IMR-90 (cell line): ENCODE measurements at regions not wholly inside any gene's neighbourhood (a gene's known extent, or its start where the extent isn't known, plus 50 kb on each side); places are given as distances from the start of the nearest gene placed in this dataset.

ENCODE experiments used
- ATAC-seq: fragments of 200-7000 bp; cut with Tn5 transposase; 2 replicates; pipeline ENCODE4 v1.9.1; 2020; ENCODE audit warnings: low read depth, mild to moderate bottlenecking, moderate library complexity
- BruUV-seq: library from RNA; stranded (reverse); fragments of 400-500 nt; replicated peaks from 2 replicates; lab custom pipeline; 2021; lab: Mats Ljungman, UMichigan
- CTCF ChIA-PET: fragments of 300-600 bp; formaldehyde crosslinking; extraction: SDS; loops from one replicate; lab custom pipeline; 2021; ENCODE audit warnings: antibody characterized with exemption; lab: Yijun Ruan, JAX
- POLR2A ChIA-PET: fragments of 300-600 bp; sonication (Branson Sonifier 250); formaldehyde crosslinking; loops from one replicate; lab custom pipeline; 2022; ENCODE audit warnings: antibody characterized with exemption; ENCODE audit not compliant: unreplicated experiment; lab: Charles Lee
- DNase-seq: peaks from one replicate; pipeline ENCODE4 v3.0.0; 2013
- H2AFZ ChIP-seq: replicated peaks from 2 replicates; pipeline ENCODE3; 2013; ENCODE audit warnings: low read length, mild to moderate bottlenecking; ENCODE audit not compliant: poor library complexity
- H2AK5ac ChIP-seq: 2 replicates; pipeline ENCODE4 v1.6.1; 2013; ENCODE audit warnings: low read depth, low read length, inconsistent platforms
- H2AK9ac ChIP-seq: replicated peaks from 2 replicates; pipeline ENCODE3; 2013; ENCODE audit warnings: mild to moderate bottlenecking, low read depth, low read length, moderate library complexity; ENCODE audit not compliant: poor library complexity
- H2BK120ac ChIP-seq: 2 replicates; pipeline ENCODE4 v1.6.1; 2013; ENCODE audit warnings: low read depth, low read length, inconsistent platforms
- H2BK15ac ChIP-seq: 3 replicates; pipeline ENCODE4 v1.6.1; 2013; ENCODE audit warnings: low read depth, low read length, inconsistent platforms
- H2BK20ac ChIP-seq: 2 replicates; pipeline ENCODE4 v1.6.1; 2013; ENCODE audit warnings: low read depth, mild to moderate bottlenecking, inconsistent platforms, low read length, moderate library complexity
- H2BK5ac ChIP-seq: 2 replicates; pipeline ENCODE4 v1.6.1; 2013; ENCODE audit warnings: mild to moderate bottlenecking, low read depth, low read length, inconsistent platforms; ENCODE audit not compliant: poor library complexity, severe bottlenecking
- H3K14ac ChIP-seq: replicated peaks from 2 replicates; pipeline ENCODE4 v1.6.1; 2013; ENCODE audit warnings: low read depth, low read length, inconsistent platforms
- H3K18ac ChIP-seq: 2 replicates; pipeline ENCODE4 v1.6.1; 2013; ENCODE audit warnings: low read depth, low read length, control low read depth
- H3K23ac ChIP-seq: 2 replicates; pipeline ENCODE4 v1.6.1; 2013; ENCODE audit warnings: low read depth, low read length, inconsistent platforms
- H3K27ac ChIP-seq: 2 replicates; pipeline ENCODE4 v1.5.1; 2013; ENCODE audit warnings: mild to moderate bottlenecking, control low read depth, low read length; ENCODE audit not compliant: insufficient read depth
- H3K27me3 ChIP-seq: 2 replicates; pipeline ENCODE4 v1.6.1; 2013; ENCODE audit warnings: low read length; ENCODE audit not compliant: control insufficient read depth, insufficient read depth
- H3K36me3 ChIP-seq: 2 replicates; pipeline ENCODE4 v1.6.1; 2013; ENCODE audit warnings: low read length, mixed read lengths; ENCODE audit not compliant: control insufficient read depth, insufficient read depth
- H3K4ac ChIP-seq: 2 replicates; pipeline ENCODE4 v1.6.1; 2013; ENCODE audit warnings: low read depth, low read length, inconsistent platforms
- H3K4me1 ChIP-seq: 2 replicates; pipeline ENCODE4 v1.6.1; 2013; ENCODE audit warnings: low read length, mixed read lengths; ENCODE audit not compliant: control insufficient read depth, insufficient read depth
- H3K4me2 ChIP-seq: 2 replicates; pipeline ENCODE4 v1.6.1; 2013; ENCODE audit warnings: low read depth, mild to moderate bottlenecking, control low read depth, low read length, moderate library complexity
- H3K4me3 ChIP-seq: 2 replicates; pipeline ENCODE4 v1.5.1; 2013; ENCODE audit warnings: low read depth, mild to moderate bottlenecking, control low read depth, low read length, moderate library complexity; ENCODE audit not compliant: insufficient read depth
- H3K56ac ChIP-seq: 2 replicates; pipeline ENCODE4 v1.6.1; 2013; ENCODE audit warnings: low read length, inconsistent platforms; ENCODE audit not compliant: insufficient read depth; ENCODE audit errors: extremely low read depth
- H3K79me1 ChIP-seq, 2 experiments: 2 replicates each; pipeline ENCODE4 v1.6.1; 2013; ENCODE audit warnings: low read length in 2 of 2, inconsistent platforms in 1 of 2, low read depth in 1 of 2
- H3K9ac ChIP-seq: 2 replicates; pipeline ENCODE4 v1.6.1; 2013; ENCODE audit warnings: low read depth, low read length, control low read depth
- H3K9me1 ChIP-seq: 2 replicates; pipeline ENCODE4 v1.6.1; 2013; ENCODE audit warnings: low read length, inconsistent platforms; ENCODE audit not compliant: insufficient read depth
- H3K9me3 ChIP-seq: 2 replicates; pipeline ENCODE4 v1.6.1; 2013; ENCODE audit warnings: low read length; ENCODE audit not compliant: control insufficient read depth, insufficient read depth
- H4K20me1 ChIP-seq: 2 replicates; pipeline ENCODE4 v1.6.1; 2013; ENCODE audit warnings: low read length, inconsistent platforms; ENCODE audit not compliant: insufficient read depth
- H4K5ac ChIP-seq: 2 replicates; pipeline ENCODE4 v1.6.1; 2013; ENCODE audit warnings: mild to moderate bottlenecking, low read depth, low read length, control low read depth
- H4K8ac ChIP-seq, 2 experiments: 2 replicates each; pipeline ENCODE4 v1.6.1; 2013; ENCODE audit warnings: low read depth in 2 of 2, low read length in 2 of 2, control low read depth in 1 of 2, inconsistent platforms in 1 of 2
- H4K91ac ChIP-seq: 2 replicates; pipeline ENCODE4 v1.6.1; 2013; ENCODE audit warnings: low read depth, low read length, inconsistent platforms; ENCODE audit not compliant: insufficient read depth
- BHLHE40 ChIP-seq: fragments of 150-350 bp; IDR thresholded peaks from 2 replicates; pipeline ENCODE4 v1.6.1; 2016; ENCODE audit warnings: mild to moderate bottlenecking, low read depth, low read length
- CEBPB ChIP-seq: IDR thresholded peaks from 2 replicates; pipeline ENCODE4 v1.6.1; 2012; ENCODE audit warnings: low read depth, low read length, improper control_type of control experiment
- CHD1 ChIP-seq: IDR thresholded peaks from 2 replicates; pipeline ENCODE4 v1.6.1; 2012; ENCODE audit warnings: low read depth, low read length, improper control_type of control experiment
- FOS ChIP-seq: fragments of 150-350 bp; IDR thresholded peaks from 2 replicates; pipeline ENCODE4 v1.6.1; 2016; ENCODE audit warnings: low read depth, low read length
- MAFK ChIP-seq: IDR thresholded peaks from 2 replicates; pipeline ENCODE4 v1.6.1; 2012; ENCODE audit warnings: low read depth, low read length, improper control_type of control experiment
- MAZ ChIP-seq: IDR thresholded peaks from 2 replicates; pipeline ENCODE4 v1.6.1; 2012; ENCODE audit warnings: low read depth, mild to moderate bottlenecking, low read length, improper control_type of control experiment, moderate library complexity, borderline replicate concordance
- MXI1 ChIP-seq: IDR thresholded peaks from 2 replicates; pipeline ENCODE4 v1.6.1; 2012; ENCODE audit warnings: low read depth, mild to moderate bottlenecking, low read length, moderate library complexity, borderline replicate concordance
- NFE2L2 ChIP-seq: fragments of 150-350 bp; IDR thresholded peaks from 2 replicates; pipeline ENCODE4 v1.6.1; 2016; ENCODE audit warnings: low read depth, mild to moderate bottlenecking, low read length
- POLR2A ChIP-seq: IDR thresholded peaks from 2 replicates; pipeline ENCODE4 v1.6.1; 2012; ENCODE audit warnings: mild to moderate bottlenecking, low read depth, low read length
- RAD21 ChIP-seq: IDR thresholded peaks from 2 replicates; pipeline ENCODE4 v1.6.1; 2012; ENCODE audit warnings: low read length, improper control_type of control experiment
- RCOR1 ChIP-seq: IDR thresholded peaks from 2 replicates; pipeline ENCODE4 v1.6.1; 2012; ENCODE audit warnings: mild to moderate bottlenecking, low read length, improper control_type of control experiment; ENCODE audit not compliant: insufficient replicate concordance
- RFX5 ChIP-seq: IDR thresholded peaks from 2 replicates; pipeline ENCODE4 v1.8.0; 2012; ENCODE audit warnings: low read depth, mild to moderate bottlenecking, low read length, moderate library complexity
- SMC3 ChIP-seq: fragments of 150-350 bp; IDR thresholded peaks from 2 replicates; pipeline ENCODE4 v1.6.1; 2016; ENCODE audit warnings: low read depth, mild to moderate bottlenecking, antibody characterized with exemption, low read length, moderate library complexity
- USF2 ChIP-seq: fragments of 150-350 bp; IDR thresholded peaks from 2 replicates; pipeline ENCODE4 v1.6.1; 2017; ENCODE audit warnings: mild to moderate bottlenecking, antibody characterized with exemption, low read length, low read depth
- WGBS, 2 experiments: methylation state at CpG; one replicate each; pipeline versions ENCODE4 v1.1.5 to v1.1.7; 2013; ENCODE audit warnings: missing lambda C conversion rate in 2 of 2; ENCODE audit not compliant: insufficient read length in 1 of 2; ENCODE audit errors: extremely low coverage in 2 of 2; 5-methylcytosine and 5-hydroxymethylcytosine counted together
- dilution Hi-C: fragments of 300-500 bp; cut with HindIII; formaldehyde crosslinking; loops from one replicate; pipeline ENCODE4 v1.14.3; 2018; ENCODE audit warnings: low sequenced_read_pairs; ENCODE audit not compliant: unreplicated experiment
- in situ Hi-C: fragments of 300-500 bp; cut with MboI; formaldehyde crosslinking; loops from 3 replicates; pipeline ENCODE4 v1.14.3; 2019; ENCODE audit warnings: low sequenced_read_pairs, inconsistent platforms, mixed read lengths
- intact Hi-C: fragments of 100-400 bp; cut with micrococcal nuclease; formaldehyde crosslinking; loops from 2 replicates; pipeline ENCODE4 v1.10.0; 2022
- TF ChIP-seq, protein P1 (sequence below): fragments of 150-350 bp; IDR thresholded peaks from 2 replicates; pipeline ENCODE4 v1.6.1; 2016; ENCODE audit warnings: low read depth, mild to moderate bottlenecking, low read length, moderate library complexity, borderline replicate concordance
- TF ChIP-seq, protein P2 (sequence below): conservative IDR thresholded peaks from 2 replicates; pipeline ENCODE4 v1.5.1; 2012; ENCODE audit warnings: mild to moderate bottlenecking, low read depth, low read length, improper control_type of control experiment

- BruUV-seq: no TSS peak
- Histone ChIP-seq H3K79me1 (no peaks in the 10 kb centered on the region), H2AK5ac (no peak overlapping the region)
These were observed 314.6 kb upstream of the MAF start for GRCh38 chr16:79914961-79915720.

More at GRCh38 chr16:79914961-79915720, 314.6 kb upstream of the MAF start:
- Histone ChIP-seq H3K27ac (no peak overlapping the region), H2BK120ac (no peak overlapping the region), H4K8ac (no peak overlapping the region), H2AFZ (no peak overlapping the region), H3K14ac (no peak overlapping the region), H3K56ac (no peak overlapping the region), H3K9me3 (peaks cover 16% of the 10 kb centered on the region), H3K4me2 (no peak overlapping the region), H3K18ac (no peak overlapping the region), H4K5ac (no peak overlapping the region), H3K9ac (no peak overlapping the region), H3K4me3 (no peak overlapping the region), H2BK5ac (no peak overlapping the region), H2AK9ac (no peak overlapping the region), H2BK20ac (no peak overlapping the region), H3K9me1 (no peaks in the 10 kb centered on the region), H3K23ac (no peak overlapping the region), H3K36me3 (no peaks in the 10 kb centered on the region), H3K4me1 (no peaks in the 10 kb centered on the region), H4K20me1 (no peaks in the 10 kb centered on the region), H3K27me3 (no peaks in the 10 kb centered on the region), H4K91ac (no peak overlapping the region), H2BK15ac (no peak overlapping the region), H3K4ac (no peak overlapping the region)
- 65% methylated on average over 2 of the region's 5 CpGs; no CpG with 5 or more reads in 1 of the 2 experiments for WGBS, 2 experiments
- ChIA-PET POLR2A (no interaction called here), CTCF (no interaction called here)
- dilution Hi-C loops: no loop called here
- ATAC-seq: no peak
- no peak for TF ChIP-seq MAZ
- TF ChIP-seq, protein P1, sequence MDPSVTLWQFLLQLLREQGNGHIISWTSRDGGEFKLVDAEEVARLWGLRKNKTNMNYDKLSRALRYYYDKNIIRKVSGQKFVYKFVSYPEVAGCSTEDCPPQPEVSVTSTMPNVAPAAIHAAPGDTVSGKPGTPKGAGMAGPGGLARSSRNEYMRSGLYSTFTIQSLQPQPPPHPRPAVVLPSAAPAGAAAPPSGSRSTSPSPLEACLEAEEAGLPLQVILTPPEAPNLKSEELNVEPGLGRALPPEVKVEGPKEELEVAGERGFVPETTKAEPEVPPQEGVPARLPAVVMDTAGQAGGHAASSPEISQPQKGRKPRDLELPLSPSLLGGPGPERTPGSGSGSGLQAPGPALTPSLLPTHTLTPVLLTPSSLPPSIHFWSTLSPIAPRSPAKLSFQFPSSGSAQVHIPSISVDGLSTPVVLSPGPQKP: no peak
- no peak for TF ChIP-seq NFE2L2
- TF ChIP-seq RCOR1: no peak
- TF ChIP-seq SMC3: no peak
- TF ChIP-seq FOS: no peak
- no peak for TF ChIP-seq MXI1
- no peak for TF ChIP-seq MAFK
- no peak for TF ChIP-seq CHD1
- TF ChIP-seq POLR2A: no peak
- no peak for TF ChIP-seq USF2
- no peak for TF ChIP-seq RAD21
- TF ChIP-seq BHLHE40: no peak
- no peak for TF ChIP-seq RFX5
- no peak for TF ChIP-seq CEBPB
- TF ChIP-seq, protein P2, sequence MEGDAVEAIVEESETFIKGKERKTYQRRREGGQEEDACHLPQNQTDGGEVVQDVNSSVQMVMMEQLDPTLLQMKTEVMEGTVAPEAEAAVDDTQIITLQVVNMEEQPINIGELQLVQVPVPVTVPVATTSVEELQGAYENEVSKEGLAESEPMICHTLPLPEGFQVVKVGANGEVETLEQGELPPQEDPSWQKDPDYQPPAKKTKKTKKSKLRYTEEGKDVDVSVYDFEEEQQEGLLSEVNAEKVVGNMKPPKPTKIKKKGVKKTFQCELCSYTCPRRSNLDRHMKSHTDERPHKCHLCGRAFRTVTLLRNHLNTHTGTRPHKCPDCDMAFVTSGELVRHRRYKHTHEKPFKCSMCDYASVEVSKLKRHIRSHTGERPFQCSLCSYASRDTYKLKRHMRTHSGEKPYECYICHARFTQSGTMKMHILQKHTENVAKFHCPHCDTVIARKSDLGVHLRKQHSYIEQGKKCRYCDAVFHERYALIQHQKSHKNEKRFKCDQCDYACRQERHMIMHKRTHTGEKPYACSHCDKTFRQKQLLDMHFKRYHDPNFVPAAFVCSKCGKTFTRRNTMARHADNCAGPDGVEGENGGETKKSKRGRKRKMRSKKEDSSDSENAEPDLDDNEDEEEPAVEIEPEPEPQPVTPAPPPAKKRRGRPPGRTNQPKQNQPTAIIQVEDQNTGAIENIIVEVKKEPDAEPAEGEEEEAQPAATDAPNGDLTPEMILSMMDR: no peak
- intact Hi-C loops: no loop called here
- no peak for DNase-seq
- in situ Hi-C loops: no loop called here
